Endothelial cell of hepatic sinusoid (primary cell): ENCODE measurements at regions not wholly inside any gene's neighbourhood (a gene's known extent, or its start where the extent isn't known, plus 50 kb on each side); places are given as distances from the start of the nearest gene placed in this dataset.
"Not testable (repeated sequence)": the region's sequence is repeated elsewhere in the genome, so short reads cannot be mapped to it uniquely, and the experiment has no call there.

Experiments
- in situ Hi-C: cut with HindIII; loops from 2 replicates; pipeline ENCODE4 v1.10.0; 2017; ENCODE audit warnings: low sequenced_read_pairs

GRCh38 chr2:192411755-192412154 is 217.0 kb upstream of the TMEFF2 start:
- in situ Hi-C loops = no loop called here

- in situ Hi-C loops = no loop called here
Measured at GRCh38 chr2:192410319-192410718, 215.6 kb upstream of the TMEFF2 start.

- in situ Hi-C loops = no loop called here
Measured at GRCh38 chr2:192407692-192408091, 213.0 kb upstream of the TMEFF2 start.

- in situ Hi-C loops = no loop called here
Measured at GRCh38 chr2:192398236-192398635, 203.5 kb upstream of the TMEFF2 start.

GRCh38 chr2:192394605-192395004 is 199.9 kb upstream of the TMEFF2 start:
- in situ Hi-C loops = no loop called here

GRCh38 chr2:192391041-192391440 is 196.3 kb upstream of the TMEFF2 start:
- in situ Hi-C loops = no loop called here

GRCh38 chr2:192390401-192390800 is 195.7 kb upstream of the TMEFF2 start:
- in situ Hi-C loops = no loop called here

GRCh38 chr2:192384191-192384590 is 189.5 kb upstream of the TMEFF2 start:
- in situ Hi-C loops = not testable (repeated sequence)

- in situ Hi-C loops = no loop called here
Measured at GRCh38 chr2:192381082-192381481, 186.3 kb upstream of the TMEFF2 start.

- in situ Hi-C loops = no loop called here
Measured at GRCh38 chr2:192379736-192380135, 185.0 kb upstream of the TMEFF2 start.

- in situ Hi-C loops = no loop called here
Measured at GRCh38 chr2:192377173-192377572, 182.4 kb upstream of the TMEFF2 start.

- in situ Hi-C loops = no loop called here
Measured at GRCh38 chr2:192373754-192374153, 179.0 kb upstream of the TMEFF2 start.

- in situ Hi-C loops = no loop called here
Measured at GRCh38 chr2:192373221-192373620, 178.5 kb upstream of the TMEFF2 start.

- in situ Hi-C loops = no loop called here
Measured at GRCh38 chr2:192369969-192370368, 175.2 kb upstream of the TMEFF2 start.

- in situ Hi-C loops = no loop called here
Measured at GRCh38 chr2:192357217-192357616, 162.5 kb upstream of the TMEFF2 start.

- in situ Hi-C loops = no loop called here
Measured at GRCh38 chr2:192354512-192355244, 159.9 kb upstream of the TMEFF2 start.

GRCh38 chr2:192347542-192347941 is 152.8 kb upstream of the TMEFF2 start:
- in situ Hi-C loops = no loop called here

- in situ Hi-C loops = no loop called here
Measured at GRCh38 chr2:192345287-192345686, 150.6 kb upstream of the TMEFF2 start.

GRCh38 chr2:192333642-192334041 is 138.9 kb upstream of the TMEFF2 start:
- in situ Hi-C loops = no loop called here

- in situ Hi-C loops = no loop called here
Measured at GRCh38 chr2:192328297-192328696, 133.6 kb upstream of the TMEFF2 start.

GRCh38 chr2:192327576-192327975 is 132.8 kb upstream of the TMEFF2 start:
- in situ Hi-C loops = no loop called here

GRCh38 chr2:192315543-192315942 is 120.8 kb upstream of the TMEFF2 start:
- in situ Hi-C loops = no loop called here
